H1 (cell line): ENCODE measurements at regions not wholly inside any gene's neighbourhood (a gene's known extent, or its start where the extent isn't known, plus 50 kb on each side); places are given as distances from the start of the nearest gene placed in this dataset.

ENCODE experiments used
- CTCF ChIA-PET: fragments of 300-600 bp; sonication (Branson Sonifier 250); formaldehyde crosslinking; loops from one replicate; lab custom pipeline; 2021; ENCODE audit not compliant: partially characterized antibody; lab: Charles Lee
- POLR2A ChIA-PET: fragments of 300-600 bp; sonication (Branson Sonifier 250); formaldehyde crosslinking; loops from one replicate; lab custom pipeline; 2021; ENCODE audit warnings: inconsistent platforms; ENCODE audit not compliant: partially characterized antibody; lab: Charles Lee
- DNase-seq, 2 experiments: peaks; one replicate each; pipeline versions ENCODE4 v3.0.0 to v3.0.0-alpha.2; 2010 to 2022; ENCODE audit warnings: low spot score in 2 of 2, low read depth in 1 of 2, mixed read lengths in 1 of 2
- FAIRE-seq: peaks from 2 replicates; lab custom pipeline; 2011; peaks lifted over from hg19 to GRCh38; lab: Jason Lieb, UNC
- H2AFZ ChIP-seq: 2 replicates; pipeline ENCODE4 v1.8.1; 2012; ENCODE audit warnings: low read length, inconsistent platforms
- H2AK5ac ChIP-seq: 2 replicates; pipeline ENCODE4 v1.6.1; 2013; ENCODE audit warnings: low read depth, low read length
- H2BK120ac ChIP-seq: replicated peaks from 2 replicates; pipeline ENCODE3; 2013; ENCODE audit warnings: low read depth, low read length, inconsistent platforms
- H2BK12ac ChIP-seq: 2 replicates; pipeline ENCODE4 v1.6.1; 2013; ENCODE audit warnings: low read depth, low read length
- H2BK15ac ChIP-seq: 2 replicates; pipeline ENCODE4 v1.6.1; 2013; ENCODE audit warnings: low read length
- H2BK20ac ChIP-seq: 2 replicates; pipeline ENCODE4 v1.6.1; 2013; ENCODE audit warnings: low read length
- H2BK5ac ChIP-seq: 2 replicates; pipeline ENCODE4 v1.6.1; 2013; ENCODE audit warnings: low read depth, low read length
- H3K14ac ChIP-seq: 2 replicates; pipeline ENCODE4 v1.6.1; 2013; ENCODE audit warnings: inconsistent platforms; ENCODE audit not compliant: insufficient read length
- H3K18ac ChIP-seq: 2 replicates; pipeline ENCODE4 v1.6.1; 2013; ENCODE audit warnings: low read length; ENCODE audit errors: extremely low read depth
- H3K23ac ChIP-seq: 2 replicates; pipeline ENCODE4 v1.6.1; 2013; ENCODE audit warnings: inconsistent platforms; ENCODE audit not compliant: insufficient read length
- H3K23me2 ChIP-seq: 2 replicates; pipeline ENCODE4 v1.6.1; 2013; ENCODE audit warnings: low read depth, low read length
- H3K27ac ChIP-seq: 2 replicates; pipeline ENCODE4 v1.6.1; 2011; ENCODE audit warnings: low read depth, low read length, inconsistent platforms
- H3K27me3 ChIP-seq, 4 experiments: replicated peaks in 1 of 4; 1 replicate in 1 of 4; 2 replicates in 3 of 4; pipeline versions ENCODE4 v1.6.1 to v1.8.1; 2011 to 2013; ENCODE audit warnings: low read length in 3 of 4, mild to moderate bottlenecking in 3 of 4, inconsistent platforms in 2 of 4, mixed read lengths in 2 of 4, moderate library complexity in 1 of 4; ENCODE audit not compliant: control insufficient read depth in 3 of 4, insufficient read depth in 3 of 4; ENCODE audit errors: extremely low read depth in 1 of 4
- H3K36me3 ChIP-seq, 4 experiments: 2 replicates each; pipeline versions ENCODE4 v1.6.1 to v1.8.1; 2011 to 2013; ENCODE audit warnings: mild to moderate bottlenecking in 4 of 4, low read length in 3 of 4, moderate library complexity in 2 of 4, control low read depth in 1 of 4, inconsistent platforms in 1 of 4; ENCODE audit not compliant: insufficient read depth in 4 of 4, control insufficient read depth in 2 of 4
- H3K4ac ChIP-seq: replicated peaks from 2 replicates; pipeline ENCODE3; 2013; ENCODE audit warnings: low read length, low read depth, mixed read lengths, inconsistent platforms; ENCODE audit not compliant: insufficient read length
- H3K4me1 ChIP-seq, 4 experiments: replicated peaks in 1 of 4; 1 replicate in 1 of 4; 2 replicates in 3 of 4; pipeline versions ENCODE4 v1.6.1 to v1.8.1; 2011 to 2013; ENCODE audit warnings: low read length in 3 of 4, inconsistent platforms in 2 of 4, mixed read lengths in 1 of 4; ENCODE audit not compliant: insufficient read depth in 4 of 4, control insufficient read depth in 3 of 4
- H3K4me2 ChIP-seq, 2 experiments: 2 replicates each; pipeline versions ENCODE4 v1.6.1 to v1.8.1; 2011 to 2013; ENCODE audit warnings: low read depth in 2 of 2, low read length in 2 of 2, control low read depth in 1 of 2, inconsistent platforms in 1 of 2, mild to moderate bottlenecking in 1 of 2; ENCODE audit not compliant: insufficient read depth in 1 of 2
- H3K4me3 ChIP-seq, 4 experiments: fragments of 200-600, 300-600 bp in 1 of 4; sonication (generic), shearing (Covaris generic), sonication (Bioruptor Twin) in 1 of 4; 2 replicates each; pipeline versions ENCODE4 v1.5.1 to v1.8.1; 2011 to 2016; ENCODE audit warnings: low read length in 4 of 4, low read depth in 3 of 4, control low read depth in 2 of 4, inconsistent platforms in 2 of 4, mild to moderate bottlenecking in 2 of 4, mixed read lengths in 1 of 4, moderate library complexity in 1 of 4; ENCODE audit not compliant: insufficient read depth in 2 of 4; ENCODE audit errors: extremely low read depth in 1 of 4
- H3K56ac ChIP-seq: replicated peaks from 2 replicates; pipeline ENCODE3; 2013; ENCODE audit warnings: low read depth, mild to moderate bottlenecking, mixed read lengths, low read length, inconsistent platforms; ENCODE audit not compliant: insufficient read length
- H3K79me1 ChIP-seq: 2 replicates; pipeline ENCODE4 v1.6.1; 2013; ENCODE audit warnings: low read depth, low read length, control low read depth
- H3K79me2 ChIP-seq, 2 experiments: 2 replicates each; pipeline versions ENCODE4 v1.6.1 to v1.8.1; 2012 to 2013; ENCODE audit warnings: low read length in 2 of 2, mild to moderate bottlenecking in 2 of 2, inconsistent platforms in 1 of 2; ENCODE audit not compliant: insufficient read depth in 2 of 2, control insufficient read depth in 1 of 2
- H3K9ac ChIP-seq, 4 experiments: replicated peaks in 1 of 4; 1 replicate in 1 of 4; 2 replicates in 3 of 4; pipeline versions ENCODE4 v1.6.1 to v1.8.1; 2011 to 2013; ENCODE audit warnings: low read depth in 3 of 4, low read length in 3 of 4, control low read depth in 2 of 4, mild to moderate bottlenecking in 2 of 4, moderate library complexity in 2 of 4, inconsistent platforms in 1 of 4; ENCODE audit errors: extremely low read depth in 1 of 4
- H3K9me3 ChIP-seq, 2 experiments: 2 replicates each; pipeline versions ENCODE4 v1.6.1 to v1.8.1; 2012 to 2013; ENCODE audit warnings: mild to moderate bottlenecking in 2 of 2, moderate library complexity in 2 of 2, control low read depth in 1 of 2, inconsistent platforms in 1 of 2, low read depth in 1 of 2, low read length in 1 of 2, mixed read lengths in 1 of 2; ENCODE audit not compliant: insufficient read depth in 2 of 2
- H4K20me1 ChIP-seq, 2 experiments: replicated peaks in 1 of 2; 2 replicates each; pipeline versions ENCODE3 to v1.8.1; 2011 to 2013; ENCODE audit warnings: inconsistent platforms in 2 of 2, low read length in 2 of 2, mild to moderate bottlenecking in 1 of 2; ENCODE audit not compliant: insufficient read depth in 2 of 2, control insufficient read depth in 1 of 2
- H4K5ac ChIP-seq: 2 replicates; pipeline ENCODE4 v1.6.1; 2013; ENCODE audit warnings: low read length, low read depth, mixed read lengths, inconsistent platforms; ENCODE audit not compliant: insufficient read length
- H4K8ac ChIP-seq: 2 replicates; pipeline ENCODE4 v1.8.0; 2013; ENCODE audit warnings: mild to moderate bottlenecking, moderate library complexity, low read length, inconsistent platforms; ENCODE audit not compliant: insufficient read depth; ENCODE audit errors: extremely low read depth
- H4K91ac ChIP-seq: replicated peaks from 2 replicates; pipeline ENCODE3; 2013; ENCODE audit warnings: low read length, mixed read lengths, inconsistent platforms; ENCODE audit not compliant: insufficient read length
- CBX8 ChIP-seq: fragments of 300-800, 300-1000 bp; sonication (generic); IDR thresholded peaks from 2 replicates; pipeline ENCODE4 v1.7.1; 2016; ENCODE audit warnings: low read depth, low read length, borderline replicate concordance
- CEBPB ChIP-seq: IDR thresholded peaks from 2 replicates; pipeline ENCODE4 v1.6.1; 2012; ENCODE audit warnings: low read depth, low read length
- CHD1 ChIP-seq: IDR thresholded peaks from 2 replicates; pipeline ENCODE4 v1.6.1; 2012; ENCODE audit warnings: low read depth, low read length, improper control_type of control experiment
- EZH2 ChIP-seq: fragments of 200-600 bp; sonication (generic); IDR thresholded peaks from 2 replicates; pipeline ENCODE4 v1.7.1; 2012; ENCODE audit warnings: low read depth, mild to moderate bottlenecking, moderate library complexity, low read length, inconsistent platforms; ENCODE audit not compliant: severe bottlenecking
- FOSL1 ChIP-seq: IDR thresholded peaks from 2 replicates; pipeline ENCODE4 v1.6.1; 2011; ENCODE audit warnings: mild to moderate bottlenecking, low read depth, low read length, moderate library complexity; ENCODE audit not compliant: insufficient read depth
- HDAC6 ChIP-seq: IDR thresholded peaks from one replicate; pipeline ENCODE4 v1.7.1; 2012; ENCODE audit warnings: low read depth, mild to moderate bottlenecking, inconsistent platforms, low read length, moderate library complexity
- JUN ChIP-seq: IDR thresholded peaks from 2 replicates; pipeline ENCODE4 v1.6.1; 2011; ENCODE audit warnings: low read depth, mild to moderate bottlenecking, improper control_type of control experiment, low read length
- NRF1 ChIP-seq: IDR thresholded peaks from 2 replicates; pipeline ENCODE4 v1.6.1; 2011; ENCODE audit warnings: mild to moderate bottlenecking, low read depth, low read length, improper control_type of control experiment
- POLR2AphosphoS5 ChIP-seq: IDR thresholded peaks from 2 replicates; pipeline ENCODE4 v1.6.1; 2011; ENCODE audit warnings: low read depth, low read length
- POU5F1 ChIP-seq: IDR thresholded peaks from 2 replicates; pipeline ENCODE4 v1.6.1; 2011; ENCODE audit warnings: low read depth, mild to moderate bottlenecking, low read length, moderate library complexity
- SP2 ChIP-seq: IDR thresholded peaks from 2 replicates; pipeline ENCODE4 v1.6.1; 2012; ENCODE audit warnings: mild to moderate bottlenecking, low read length, inconsistent platforms
- SUZ12 ChIP-seq: fragments of 200-600 bp; sonication (generic); IDR thresholded peaks from 2 replicates; pipeline ENCODE4 v1.6.1; 2012; ENCODE audit warnings: mild to moderate bottlenecking, inconsistent platforms, low read length, moderate library complexity, mixed read lengths
- TAF1 ChIP-seq: IDR thresholded peaks from 2 replicates; pipeline ENCODE4 v1.6.1; 2011; ENCODE audit warnings: mild to moderate bottlenecking, low read depth, low read length
- TCF12 ChIP-seq: IDR thresholded peaks from 2 replicates; pipeline ENCODE4 v1.6.1; 2011; ENCODE audit warnings: low read depth, mild to moderate bottlenecking, low read length
- TEAD4 ChIP-seq: IDR thresholded peaks from 2 replicates; pipeline ENCODE4 v1.6.1; 2012; ENCODE audit warnings: low read depth, low read length, inconsistent platforms, mixed read lengths
- WGBS, 2 experiments: shearing (Covaris generic) in 1 of 2; methylation state at CpG; one replicate each; pipeline versions ENCODE4 v1.1.6 to v1.1.7; 2013 to 2015; ENCODE audit warnings: low lambda C conversion rate in 2 of 2, mixed read lengths in 2 of 2, inconsistent platforms in 1 of 2, low coverage in 1 of 2, missing lambda C conversion rate in 1 of 2; ENCODE audit not compliant: insufficient replicate concordance in 2 of 2, insufficient coverage in 1 of 2, insufficient read length in 1 of 2; ENCODE audit errors: extremely low coverage in 1 of 2, missing lambda C conversion rate in 1 of 2; 5-methylcytosine and 5-hydroxymethylcytosine counted together

GRCh38 chr4:152269448-152270191 lies 266.3 kb downstream of the FBXW7 start:
- Histone ChIP-seq H4K20me1 (no peaks in the 10 kb centered on the region), H3K56ac (no peak overlapping the region), H4K8ac (no peak overlapping the region), H3K79me1 (no peaks in the 10 kb centered on the region), H3K27me3 (no peaks in the 10 kb centered on the region; a peak in 1 of 7 replicates), H3K9me3 (no peaks in the 10 kb centered on the region), H3K4me2 (no peak overlapping the region), H2BK5ac (no peak overlapping the region), H2BK12ac (no peak overlapping the region), H2AFZ (no peak overlapping the region; the same call in 1 of the 2 replicates), H3K23me2 (no peaks in the 10 kb centered on the region), H3K79me2 (no peaks in the 10 kb centered on the region), H3K4me1 (peaks cover 0 to 3% (median 0%) of the 10 kb centered on the region in 4 experiments; a peak in 2 of 7 replicates), H3K14ac (no peak overlapping the region), H3K36me3 (no peaks in the 10 kb centered on the region), H3K4ac (no peak overlapping the region), H2AK5ac (no peak overlapping the region), H3K18ac (no peak overlapping the region), H3K9ac (no peak overlapping the region), H4K91ac (no peak overlapping the region), H3K4me3 (no peak overlapping the region), H4K5ac (no peak overlapping the region), H2BK120ac (no peak overlapping the region), H2BK15ac (no peak overlapping the region), H2BK20ac (no peak overlapping the region), H3K27ac (no peak overlapping the region), H3K23ac (no peak overlapping the region)
- CTCF ChIA-PET = interaction anchor here (0.9 to 1.3 kb wide), 2 partner anchors 9 to 30 kb away, joined by 4 read pairs; no protein-coding TSS in a partner anchor
- POLR2A ChIA-PET = interaction anchor here (1.4 kb wide), 1 partner anchor 15 kb away, joined by 3 read pairs; no protein-coding TSS in a partner anchor
- FAIRE-seq (no peak), DNase-seq (no peak)
- 81% methylated on average over 9 of the region's 9 CpGs; no CpG with 5 or more reads in 1 of the 2 experiments for WGBS, 2 experiments
- no peak for TF ChIP-seq POLR2AphosphoS5
- TF ChIP-seq SP2 = no peak
- no peak for TF ChIP-seq EZH2
- TF ChIP-seq HDAC6 = no peak
- TF ChIP-seq CEBPB = no peak
- TF ChIP-seq JUN = no peak
- no peak for TF ChIP-seq CBX8
- no peak for TF ChIP-seq SUZ12
- TF ChIP-seq CHD1 = no peak
- no peak for TF ChIP-seq POU5F1
- no peak for TF ChIP-seq TAF1
- TF ChIP-seq NRF1 = no peak
- no peak for TF ChIP-seq TCF12
- no peak for TF ChIP-seq FOSL1
- TF ChIP-seq TEAD4 = no peak
